ENCODE measurements at regions not wholly inside any gene's neighbourhood (a gene's known extent, or its start where the extent isn't known, plus 50 kb on each side); places are given as distances from the start of the nearest gene placed in this dataset.
"Not testable (repeated sequence)": the region's sequence is repeated elsewhere in the genome, so short reads cannot be mapped to it uniquely, and the experiment has no call there.

- H3K27ac ChIP-seq (ENCODE audit: low read depth in 2 of 2, low read length in 1 of 2) = no peak overlapping the region
- no peaks in the 10 kb centered on the region for H3K9me3 ChIP-seq (ENCODE audit: control insufficient read depth in 2 of 2, insufficient read depth in 1 of 2, low read depth in 1 of 2, low read length in 1 of 2)
- no peaks in the 10 kb centered on the region for H3K4me1 ChIP-seq (ENCODE audit: control insufficient read depth in 2 of 2, insufficient read depth in 2 of 2, low read length in 1 of 2)
- no peaks in the 10 kb centered on the region for H3K36me3 ChIP-seq (ENCODE audit: control insufficient read depth in 2 of 2, insufficient read depth in 2 of 2, low read length in 1 of 2)
- no peak overlapping the region for H3K4me3 ChIP-seq (ENCODE audit: low read depth in 1 of 2, low read length in 2 of 2)
- 80 to 82% methylated on average over 5 of the region's 5 CpGs for WGBS, 2 donors
- H3K27me3 ChIP-seq (ENCODE audit: control insufficient read depth in 1 of 2, insufficient read depth in 2 of 2, low read length in 2 of 2) = no peaks in the 10 kb centered on the region
These were observed 152.2 kb downstream of the MTX2 start for GRCh38 chr2:176421297-176422050.

DNA sequence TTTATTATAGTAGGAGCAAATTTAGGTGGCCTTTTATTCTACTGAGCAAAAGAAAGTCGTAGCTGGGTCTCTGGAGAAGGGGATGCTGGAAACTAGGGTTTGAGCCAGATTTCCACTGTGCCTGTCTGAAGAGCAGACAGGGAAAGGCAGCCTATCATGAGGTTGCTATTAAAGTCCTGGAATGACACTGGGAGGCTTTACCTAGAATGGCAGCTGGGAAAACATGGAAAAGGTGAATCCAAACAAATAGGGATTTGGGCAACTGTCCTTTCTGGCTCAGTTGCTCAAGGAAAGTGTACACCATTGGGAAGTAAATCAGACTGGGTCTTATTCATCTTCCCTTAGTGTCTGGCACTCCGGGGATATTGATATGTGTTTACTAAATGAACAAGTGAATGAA lies 154.6 kb downstream of the MTX2 start:
- Histone ChIP-seq H3K27ac (ENCODE audit: low read depth in 2 of 2, low read length in 1 of 2) (no peak overlapping the region), H3K36me3 (ENCODE audit: control insufficient read depth in 2 of 2, insufficient read depth in 2 of 2, low read length in 1 of 2) (no peaks in the 10 kb centered on the region), H3K4me3 (ENCODE audit: low read depth in 1 of 2, low read length in 2 of 2) (no peak overlapping the region), H3K27me3 (ENCODE audit: control insufficient read depth in 1 of 2, insufficient read depth in 2 of 2, low read length in 2 of 2) (no peaks in the 10 kb centered on the region), H3K9me3 (ENCODE audit: control insufficient read depth in 2 of 2, insufficient read depth in 1 of 2, low read depth in 1 of 2, low read length in 1 of 2) (no peaks in the 10 kb centered on the region), H3K4me1 (ENCODE audit: control insufficient read depth in 2 of 2, insufficient read depth in 2 of 2, low read length in 1 of 2) (no peaks in the 10 kb centered on the region)
- 42 to 45% methylated on average over 2 of the region's 2 CpGs for WGBS, 2 donors

DNA sequence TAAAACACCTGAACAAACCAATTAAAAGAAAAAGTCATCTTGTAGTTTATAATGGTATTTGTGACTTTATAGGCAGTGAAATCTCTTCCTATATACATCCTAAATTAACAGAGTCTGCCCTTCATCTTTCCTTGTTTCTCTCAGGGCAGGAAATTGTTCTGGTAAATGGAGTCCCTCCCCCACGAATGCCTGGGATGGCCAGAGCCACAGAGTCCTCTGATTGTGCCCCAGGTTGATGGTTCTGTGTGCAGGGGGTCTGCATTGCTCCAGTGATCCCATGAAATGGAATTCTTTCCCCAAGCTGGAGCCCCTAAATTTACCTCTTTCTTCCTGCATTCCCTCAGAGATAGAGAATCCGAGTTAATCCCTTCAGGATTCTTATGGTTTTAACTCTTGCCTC lies 155.5 kb downstream of the MTX2 start:
- Histone ChIP-seq H3K4me3 (ENCODE audit: low read depth in 1 of 2, low read length in 2 of 2) (no peak overlapping the region), H3K27ac (ENCODE audit: low read depth in 2 of 2, low read length in 1 of 2) (no peak overlapping the region), H3K36me3 (ENCODE audit: control insufficient read depth in 2 of 2, insufficient read depth in 2 of 2, low read length in 1 of 2) (no peaks in the 10 kb centered on the region), H3K4me1 (ENCODE audit: control insufficient read depth in 2 of 2, insufficient read depth in 2 of 2, low read length in 1 of 2) (no peaks in the 10 kb centered on the region), H3K9me3 (ENCODE audit: control insufficient read depth in 2 of 2, insufficient read depth in 1 of 2, low read depth in 1 of 2, low read length in 1 of 2) (no peaks in the 10 kb centered on the region), H3K27me3 (ENCODE audit: control insufficient read depth in 1 of 2, insufficient read depth in 2 of 2, low read length in 2 of 2) (no peaks in the 10 kb centered on the region)
- 18 to 40% methylated on average over 2 of the region's 2 CpGs for WGBS, 2 donors

- Histone ChIP-seq H3K36me3 (ENCODE audit: control insufficient read depth in 2 of 2, insufficient read depth in 2 of 2, low read length in 1 of 2) (no peaks in the 10 kb centered on the region), H3K27ac (ENCODE audit: low read depth in 2 of 2, low read length in 1 of 2) (no peak overlapping the region), H3K4me1 (ENCODE audit: control insufficient read depth in 2 of 2, insufficient read depth in 2 of 2, low read length in 1 of 2) (no peaks in the 10 kb centered on the region), H3K4me3 (ENCODE audit: low read depth in 1 of 2, low read length in 2 of 2) (no peak overlapping the region), H3K9me3 (ENCODE audit: control insufficient read depth in 2 of 2, insufficient read depth in 1 of 2, low read depth in 1 of 2, low read length in 1 of 2) (no peaks in the 10 kb centered on the region), H3K27me3 (ENCODE audit: control insufficient read depth in 1 of 2, insufficient read depth in 2 of 2, low read length in 2 of 2) (no peaks in the 10 kb centered on the region)
- WGBS, 2 donors = 87 to 88% methylated on average over 2 of the region's 2 CpGs
These were observed 158.3 kb downstream of the MTX2 start for GRCh38 chr2:176427549-176427948.

DNA sequence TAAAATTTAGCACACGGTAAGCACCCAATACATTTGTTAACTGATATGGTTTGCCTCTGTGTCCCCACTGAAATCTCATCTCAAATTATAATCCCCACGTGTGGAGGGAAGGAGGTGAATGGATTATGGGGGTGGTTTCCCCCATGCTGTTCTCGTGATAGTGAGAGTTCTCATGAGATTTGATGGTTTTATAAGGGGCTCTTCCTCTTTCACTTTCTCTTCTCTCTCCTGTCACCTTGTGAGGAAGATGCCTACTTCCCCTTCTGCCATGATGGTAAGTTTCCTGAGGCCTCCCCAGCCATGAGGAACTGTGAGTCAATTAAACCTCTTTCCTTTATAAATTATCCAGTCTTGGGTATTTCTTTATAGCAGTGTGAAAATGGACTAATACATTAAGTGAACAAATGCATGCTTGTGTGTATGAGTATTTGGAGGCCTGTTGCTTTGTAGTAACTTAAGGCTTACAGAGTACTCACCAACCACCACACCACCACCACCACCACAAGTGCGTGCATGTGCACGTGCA lies 159.8 kb downstream of the MTX2 start:
- H3K36me3 ChIP-seq (ENCODE audit: control insufficient read depth in 2 of 2, insufficient read depth in 2 of 2, low read length in 1 of 2); H3K4me3 ChIP-seq (ENCODE audit: low read depth in 1 of 2, low read length in 2 of 2); H3K27me3 ChIP-seq (ENCODE audit: control insufficient read depth in 1 of 2, insufficient read depth in 2 of 2, low read length in 2 of 2); H3K4me1 ChIP-seq (ENCODE audit: control insufficient read depth in 2 of 2, insufficient read depth in 2 of 2, low read length in 1 of 2); H3K27ac ChIP-seq (ENCODE audit: low read depth in 2 of 2, low read length in 1 of 2); H3K9me3 ChIP-seq (ENCODE audit: control insufficient read depth in 2 of 2, insufficient read depth in 1 of 2, low read depth in 1 of 2, low read length in 1 of 2): not testable (repeated sequence)
- WGBS, 2 donors = 76 to 77% methylated on average over 5 of the region's 5 CpGs

- Histone ChIP-seq H3K4me1 (ENCODE audit: control insufficient read depth in 2 of 2, insufficient read depth in 2 of 2, low read length in 1 of 2) (no peaks in the 10 kb centered on the region), H3K27me3 (ENCODE audit: control insufficient read depth in 1 of 2, insufficient read depth in 2 of 2, low read length in 2 of 2) (no peaks in the 10 kb centered on the region), H3K36me3 (ENCODE audit: control insufficient read depth in 2 of 2, insufficient read depth in 2 of 2, low read length in 1 of 2) (no peaks in the 10 kb centered on the region), H3K27ac (ENCODE audit: low read depth in 2 of 2, low read length in 1 of 2) (no peak overlapping the region), H3K4me3 (ENCODE audit: low read depth in 1 of 2, low read length in 2 of 2) (no peak overlapping the region), H3K9me3 (ENCODE audit: control insufficient read depth in 2 of 2, insufficient read depth in 1 of 2, low read depth in 1 of 2, low read length in 1 of 2) (no peaks in the 10 kb centered on the region)
- 60 to 61% methylated on average over 2 of the region's 2 CpGs for WGBS, 2 donors
These were observed 163.2 kb downstream of the MTX2 start for GRCh38 chr2:176432434-176432833.

- H3K9me3 ChIP-seq (ENCODE audit: control insufficient read depth in 2 of 2, insufficient read depth in 1 of 2, low read depth in 1 of 2, low read length in 1 of 2) = no peaks in the 10 kb centered on the region
- H3K27me3 ChIP-seq (ENCODE audit: control insufficient read depth in 1 of 2, insufficient read depth in 2 of 2, low read length in 2 of 2) = no peaks in the 10 kb centered on the region
- no peak overlapping the region for H3K27ac ChIP-seq (ENCODE audit: low read depth in 2 of 2, low read length in 1 of 2)
- H3K36me3 ChIP-seq (ENCODE audit: control insufficient read depth in 2 of 2, insufficient read depth in 2 of 2, low read length in 1 of 2) = no peaks in the 10 kb centered on the region
- H3K4me3 ChIP-seq (ENCODE audit: low read depth in 1 of 2, low read length in 2 of 2) = no peak overlapping the region
- WGBS, 2 donors = 79 to 87% methylated on average over 3 of the region's 3 CpGs
- H3K4me1 ChIP-seq (ENCODE audit: control insufficient read depth in 2 of 2, insufficient read depth in 2 of 2, low read length in 1 of 2) = no peaks in the 10 kb centered on the region
These were observed 166.5 kb downstream of the MTX2 start for GRCh38 chr2:176435729-176436128.

- Histone ChIP-seq H3K27ac (ENCODE audit: low read depth in 2 of 2, low read length in 1 of 2) (no peak overlapping the region), H3K4me1 (ENCODE audit: control insufficient read depth in 2 of 2, insufficient read depth in 2 of 2, low read length in 1 of 2) (no peaks in the 10 kb centered on the region), H3K4me3 (ENCODE audit: low read depth in 1 of 2, low read length in 2 of 2) (no peak overlapping the region), H3K36me3 (ENCODE audit: control insufficient read depth in 2 of 2, insufficient read depth in 2 of 2, low read length in 1 of 2) (no peaks in the 10 kb centered on the region), H3K9me3 (ENCODE audit: control insufficient read depth in 2 of 2, insufficient read depth in 1 of 2, low read depth in 1 of 2, low read length in 1 of 2) (no peaks in the 10 kb centered on the region), H3K27me3 (ENCODE audit: control insufficient read depth in 1 of 2, insufficient read depth in 2 of 2, low read length in 2 of 2) (no peaks in the 10 kb centered on the region)
- WGBS, 2 donors = 81 to 89% methylated on average over 2 of the region's 2 CpGs
These were observed 174.7 kb downstream of the MTX2 start for GRCh38 chr2:176443946-176444345.

DNA sequence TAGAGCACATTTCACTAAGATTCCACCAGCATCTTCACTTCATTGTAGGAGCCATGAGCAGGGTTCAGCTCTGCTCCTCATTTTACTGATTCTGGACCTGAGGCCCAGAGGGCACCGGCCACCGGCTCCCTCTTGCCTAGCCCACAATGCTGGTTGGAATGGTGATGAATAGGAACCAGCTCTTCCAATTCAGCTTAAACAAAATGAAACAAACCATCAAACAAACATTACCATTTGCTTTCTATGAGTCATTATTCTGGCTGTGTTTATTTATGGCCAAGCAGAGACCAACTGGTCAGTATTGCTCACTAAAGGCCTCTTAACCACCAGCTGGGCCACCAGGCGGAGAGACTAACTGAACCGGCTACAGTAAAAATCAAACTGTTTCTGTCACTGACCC lies 176.7 kb downstream of the MTX2 start:
- Histone ChIP-seq H3K4me1 (ENCODE audit: control insufficient read depth in 2 of 2, insufficient read depth in 2 of 2, low read length in 1 of 2) (no peaks in the 10 kb centered on the region), H3K4me3 (ENCODE audit: low read depth in 1 of 2, low read length in 2 of 2) (no peak overlapping the region), H3K27me3 (ENCODE audit: control insufficient read depth in 1 of 2, insufficient read depth in 2 of 2, low read length in 2 of 2) (no peaks in the 10 kb centered on the region), H3K36me3 (ENCODE audit: control insufficient read depth in 2 of 2, insufficient read depth in 2 of 2, low read length in 1 of 2) (no peaks in the 10 kb centered on the region), H3K9me3 (ENCODE audit: control insufficient read depth in 2 of 2, insufficient read depth in 1 of 2, low read depth in 1 of 2, low read length in 1 of 2) (no peaks in the 10 kb centered on the region), H3K27ac (ENCODE audit: low read depth in 2 of 2, low read length in 1 of 2) (no peak overlapping the region)
- WGBS, 2 donors = 83 to 88% methylated on average over 4 of the region's 4 CpGs

DNA sequence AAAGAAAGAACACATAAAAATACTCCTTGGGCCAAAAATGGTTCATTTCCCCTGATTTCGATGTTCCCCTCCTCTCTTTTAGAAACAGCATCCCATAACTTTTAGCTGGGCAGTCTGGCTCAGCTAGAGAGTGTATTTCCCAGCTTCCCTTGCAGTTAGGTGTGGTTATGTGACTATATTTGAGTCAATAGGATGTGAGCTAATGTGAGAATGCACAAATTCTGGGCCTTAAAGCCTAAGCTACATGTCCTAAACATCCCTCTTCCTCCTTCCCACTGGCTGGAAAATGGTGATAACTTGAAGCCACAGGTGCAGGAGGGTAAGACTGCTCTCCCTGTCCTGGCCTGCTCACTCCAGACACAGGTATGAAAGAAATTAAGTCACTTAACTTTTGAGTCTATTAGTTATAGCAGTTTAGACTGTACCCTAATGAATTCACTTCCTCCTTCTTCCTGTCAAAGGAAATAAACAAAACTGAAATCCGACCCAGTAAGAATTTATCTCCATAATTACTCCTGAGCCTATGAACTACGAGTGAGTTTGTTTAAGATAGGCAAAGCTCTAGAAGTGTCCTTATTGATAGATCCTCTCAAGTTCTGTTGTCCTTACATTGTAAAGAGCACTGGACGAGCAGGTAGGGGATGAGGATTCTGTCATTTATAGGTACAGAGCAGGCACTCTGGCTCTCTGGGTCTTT lies 177.6 kb downstream of the MTX2 start:
- Histone ChIP-seq H3K36me3 (ENCODE audit: control insufficient read depth in 2 of 2, insufficient read depth in 2 of 2, low read length in 1 of 2) (no peaks in the 10 kb centered on the region), H3K9me3 (ENCODE audit: control insufficient read depth in 2 of 2, insufficient read depth in 1 of 2, low read depth in 1 of 2, low read length in 1 of 2) (no peaks in the 10 kb centered on the region), H3K27me3 (ENCODE audit: control insufficient read depth in 1 of 2, insufficient read depth in 2 of 2, low read length in 2 of 2) (no peaks in the 10 kb centered on the region), H3K4me3 (ENCODE audit: low read depth in 1 of 2, low read length in 2 of 2) (no peak overlapping the region), H3K27ac (ENCODE audit: low read depth in 2 of 2, low read length in 1 of 2) (peak overlapping the region in 1 of 2 donors; percentile 36), H3K4me1 (ENCODE audit: control insufficient read depth in 2 of 2, insufficient read depth in 2 of 2, low read length in 1 of 2) (no peaks in the 10 kb centered on the region)
- WGBS, 2 donors = 56 to 65% methylated on average over 4 of the region's 4 CpGs
